Liver (tissue), 8 donors: ENCODE measurements at regions not wholly inside any gene's neighbourhood (a gene's known extent, or its start where the extent isn't known, plus 50 kb on each side); places are given as distances from the start of the nearest gene placed in this dataset.
A peak's percentile ranks its signal among the peaks of the same experiment; 100 is the strongest.

Source experiments
- DNase-seq: peaks from one replicate; pipeline ENCODE4 v3.0.0-alpha.2; 2017; ENCODE audit warnings: low spot score
- H3K27ac ChIP-seq, 2 donors: one replicate each; pipeline ENCODE4 v1.7.0; 2013; ENCODE audit warnings: inconsistent platforms in 2 of 2, low read length in 2 of 2, control low read depth in 1 of 2, low read depth in 1 of 2, mild to moderate bottlenecking in 1 of 2
- H3K27me3 ChIP-seq, 4 donors: one replicate each; pipeline versions ENCODE4 v1.6.1 to v1.7.0; 2013; ENCODE audit warnings: low read length in 3 of 4, inconsistent platforms in 1 of 4, mild to moderate bottlenecking in 1 of 4, moderate library complexity in 1 of 4; ENCODE audit not compliant: control insufficient read depth in 4 of 4, insufficient read depth in 4 of 4
- H3K36me3 ChIP-seq, 4 donors: one replicate each; pipeline versions ENCODE4 v1.6.1 to v1.7.0; 2013; ENCODE audit warnings: low read length in 3 of 4, mild to moderate bottlenecking in 3 of 4, low read depth in 1 of 4, moderate library complexity in 1 of 4; ENCODE audit not compliant: control insufficient read depth in 4 of 4, insufficient read depth in 3 of 4
- H3K4me1 ChIP-seq, 4 donors: one replicate each; pipeline versions ENCODE4 v1.6.1 to v1.7.0; 2013; ENCODE audit warnings: low read length in 3 of 4, mild to moderate bottlenecking in 3 of 4, moderate library complexity in 1 of 4; ENCODE audit not compliant: control insufficient read depth in 4 of 4, insufficient read depth in 4 of 4
- H3K4me3 ChIP-seq, 3 donors: one replicate each; pipeline versions ENCODE4 v1.6.1 to v1.7.0; 2013; ENCODE audit warnings: low read length in 3 of 3, control low read depth in 1 of 3, low read depth in 1 of 3, mild to moderate bottlenecking in 1 of 3
- H3K9ac ChIP-seq, 2 donors: one replicate each; pipeline ENCODE4 v1.7.0; 2013; ENCODE audit warnings: low read length in 2 of 2, mild to moderate bottlenecking in 2 of 2, moderate library complexity in 2 of 2, control low read depth in 1 of 2, low read depth in 1 of 2
- H3K9me3 ChIP-seq, 4 donors: one replicate each; pipeline versions ENCODE4 v1.6.1 to v1.7.0; 2013; ENCODE audit warnings: low read length in 3 of 4; ENCODE audit not compliant: control insufficient read depth in 4 of 4
- ATF3 ChIP-seq: IDR thresholded peaks from 2 replicates; pipeline ENCODE4 v1.6.1; 2016; ENCODE audit warnings: antibody characterized with exemption
- CTCF ChIP-seq: fragments of 150-350 bp; IDR thresholded peaks from 2 replicates; pipeline ENCODE4 v1.5.1; 2017; ENCODE audit warnings: improper control_type of control experiment, low read depth, low read length; ENCODE audit not compliant: missing input control
- EGR1 ChIP-seq, 2 donors: IDR thresholded peaks; 2 replicates each; pipeline ENCODE4 v1.6.1; 2016 to 2018; ENCODE audit warnings: antibody characterized with exemption in 2 of 2, low read depth in 2 of 2
- FOXA1 ChIP-seq: IDR thresholded peaks from 2 replicates; pipeline ENCODE4 v1.6.1; 2016; ENCODE audit warnings: antibody characterized with exemption
- FOXA2 ChIP-seq: IDR thresholded peaks from 2 replicates; pipeline ENCODE4 v1.6.1; 2016; ENCODE audit warnings: antibody characterized with exemption
- GABPA ChIP-seq, 2 donors: IDR thresholded peaks in 1 of 2; conservative IDR thresholded peaks in 1 of 2; 2 replicates each; pipeline ENCODE4 v1.6.1; 2016; ENCODE audit warnings: antibody characterized with exemption in 2 of 2, mild to moderate bottlenecking in 1 of 2, moderate library complexity in 1 of 2
- HNF4A ChIP-seq, 2 donors: conservative IDR thresholded peaks; 2 replicates each; pipeline ENCODE4 v1.6.1; 2016; ENCODE audit warnings: antibody characterized with exemption in 2 of 2, mild to moderate bottlenecking in 2 of 2
- HNF4G ChIP-seq: IDR thresholded peaks from 2 replicates; pipeline ENCODE4 v1.6.1; 2016; ENCODE audit warnings: antibody characterized with exemption
- JUND ChIP-seq, 2 donors: IDR thresholded peaks; 2 replicates each; pipeline ENCODE4 v1.6.1; 2016; ENCODE audit warnings: antibody characterized with exemption in 2 of 2
- MAX ChIP-seq: IDR thresholded peaks from 2 replicates; pipeline ENCODE4 v1.6.1; 2016; ENCODE audit warnings: antibody characterized with exemption
- NR2F2 ChIP-seq: IDR thresholded peaks from 2 replicates; pipeline ENCODE4 v1.6.1; 2016; ENCODE audit warnings: antibody characterized with exemption
- RAD21 ChIP-seq, 2 donors: IDR thresholded peaks; 2 replicates each; pipeline ENCODE4 v1.6.1; 2016; ENCODE audit warnings: antibody characterized with exemption in 2 of 2, mild to moderate bottlenecking in 2 of 2
- RXRA ChIP-seq, 2 donors: IDR thresholded peaks; 2 replicates each; pipeline ENCODE4 v1.6.1; 2017 to 2018; ENCODE audit warnings: antibody characterized with exemption in 2 of 2, mild to moderate bottlenecking in 1 of 2
- SP1 ChIP-seq: IDR thresholded peaks from 2 replicates; pipeline ENCODE4 v1.6.1; 2018; ENCODE audit warnings: antibody characterized with exemption, mild to moderate bottlenecking
- TAF1 ChIP-seq: conservative IDR thresholded peaks from 2 replicates; pipeline ENCODE4 v1.6.1; 2016; ENCODE audit warnings: antibody characterized with exemption, mild to moderate bottlenecking
- YY1 ChIP-seq: IDR thresholded peaks from 2 replicates; pipeline ENCODE4 v1.6.1; 2016; ENCODE audit warnings: antibody characterized with exemption, mild to moderate bottlenecking
- ZBTB33 ChIP-seq: IDR thresholded peaks from 2 replicates; pipeline ENCODE4 v1.6.1; 2016; ENCODE audit warnings: antibody characterized with exemption
- WGBS: extraction: QIAGEN DNeasy Blood & Tissue Kit; methylation state at CpG from one replicate; pipeline ENCODE4 v1.1.7; 2013; 5-methylcytosine and 5-hydroxymethylcytosine counted together
- TF ChIP-seq, protein P1 (sequence below): IDR thresholded peaks from 2 replicates; pipeline ENCODE4 v1.6.1; 2016; ENCODE audit warnings: antibody characterized with exemption, mild to moderate bottlenecking
- donor health status: healthy.
- donor health status: healthy.
- donor health status: healthy.
- donor health status: healthy.
- donor health status: healthy.

- no peak for TF ChIP-seq ZBTB33
- TF ChIP-seq FOXA2: no peak
- no peak for TF ChIP-seq HNF4G
- peak; percentile 73 for TF ChIP-seq NR2F2
- TF ChIP-seq GABPA (IDR thresholded peaks at IDR 0.05 in 1 of 2, conservative IDR thresholded peaks at IDR 0.05 in 1 of 2): no peak
- no peak overlapping the region for H3K9ac ChIP-seq
- no peak for DNase-seq
- no peaks in the 10 kb centered on the region for H3K27me3 ChIP-seq
- peaks cover 15 to 37% (median 25%) of the 10 kb centered on the region in 4 donors for H3K4me1 ChIP-seq
- peak overlapping the region in 1 of 2 donors; percentile 49 for H3K27ac ChIP-seq
- no peaks in the 10 kb centered on the region for H3K9me3 ChIP-seq
- H3K36me3 ChIP-seq: no peaks in the 10 kb centered on the region
- WGBS: 85% methylated on average over 24 of the region's 24 CpGs
- no peak overlapping the region for H3K4me3 ChIP-seq
These were observed 154.7 kb downstream of the ERMARD start for GRCh38 chr6:169906004-169906687.

DNA sequence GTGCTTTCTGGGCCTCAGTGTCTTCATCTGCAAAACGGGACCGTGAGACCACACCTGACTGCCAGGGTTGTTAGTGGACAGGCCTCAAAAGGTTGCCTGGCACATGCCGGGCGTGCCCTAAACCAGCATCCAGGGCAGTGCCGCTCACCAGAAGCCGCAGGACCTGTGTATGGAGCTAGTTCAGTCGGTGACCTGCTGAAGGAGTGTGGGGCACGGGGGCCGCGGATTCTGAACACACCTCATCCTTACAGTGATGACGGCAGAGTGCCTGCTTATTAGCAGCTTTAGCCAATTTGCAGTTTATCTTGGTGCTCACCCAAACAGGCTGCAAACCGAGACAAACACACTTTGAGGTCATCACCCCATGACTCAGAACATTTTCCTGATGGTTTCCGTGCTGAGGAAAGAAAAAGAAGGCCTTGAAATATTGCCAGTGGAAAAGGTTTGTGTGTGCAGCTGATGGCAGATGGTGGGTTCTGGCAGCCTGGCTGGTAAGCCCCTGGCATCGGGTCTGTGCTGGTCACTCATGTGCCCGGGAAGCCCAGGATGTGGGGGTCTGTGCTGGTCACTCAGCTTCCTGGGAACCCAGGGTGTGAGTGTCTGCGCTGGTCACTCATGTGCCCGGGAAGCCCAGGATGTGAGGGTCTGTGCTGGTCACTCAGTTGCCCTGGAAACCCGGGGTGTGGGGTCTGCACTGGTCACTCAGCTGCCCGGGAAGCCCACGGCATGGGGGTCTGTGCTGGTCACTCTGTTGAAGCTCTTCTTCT lies 153.8 kb downstream of the ERMARD start:
- no peaks in the 10 kb centered on the region for H3K27me3 ChIP-seq
- no peaks in the 10 kb centered on the region for H3K36me3 ChIP-seq
- no peak for DNase-seq
- H3K9me3 ChIP-seq: no peaks in the 10 kb centered on the region
- peaks cover 15 to 37% (median 25%) of the 10 kb centered on the region in 4 donors for H3K4me1 ChIP-seq
- H3K27ac ChIP-seq: peak overlapping the region; percentile 70 to 89
- no peak overlapping the region for H3K9ac ChIP-seq
- no peak for TF ChIP-seq HNF4G
- peak; percentile 87 for TF ChIP-seq FOXA2
- TF ChIP-seq JUND (IDR thresholded peaks at IDR 0.05): peak; percentile 98
- TF ChIP-seq CTCF: no peak
- peak in 1 of 2 donors; percentile 70 for TF ChIP-seq GABPA (IDR thresholded peaks at IDR 0.05 in 1 of 2, conservative IDR thresholded peaks at IDR 0.05 in 1 of 2)
- TF ChIP-seq NR2F2: peak; percentile 98
- TF ChIP-seq, protein P1, sequence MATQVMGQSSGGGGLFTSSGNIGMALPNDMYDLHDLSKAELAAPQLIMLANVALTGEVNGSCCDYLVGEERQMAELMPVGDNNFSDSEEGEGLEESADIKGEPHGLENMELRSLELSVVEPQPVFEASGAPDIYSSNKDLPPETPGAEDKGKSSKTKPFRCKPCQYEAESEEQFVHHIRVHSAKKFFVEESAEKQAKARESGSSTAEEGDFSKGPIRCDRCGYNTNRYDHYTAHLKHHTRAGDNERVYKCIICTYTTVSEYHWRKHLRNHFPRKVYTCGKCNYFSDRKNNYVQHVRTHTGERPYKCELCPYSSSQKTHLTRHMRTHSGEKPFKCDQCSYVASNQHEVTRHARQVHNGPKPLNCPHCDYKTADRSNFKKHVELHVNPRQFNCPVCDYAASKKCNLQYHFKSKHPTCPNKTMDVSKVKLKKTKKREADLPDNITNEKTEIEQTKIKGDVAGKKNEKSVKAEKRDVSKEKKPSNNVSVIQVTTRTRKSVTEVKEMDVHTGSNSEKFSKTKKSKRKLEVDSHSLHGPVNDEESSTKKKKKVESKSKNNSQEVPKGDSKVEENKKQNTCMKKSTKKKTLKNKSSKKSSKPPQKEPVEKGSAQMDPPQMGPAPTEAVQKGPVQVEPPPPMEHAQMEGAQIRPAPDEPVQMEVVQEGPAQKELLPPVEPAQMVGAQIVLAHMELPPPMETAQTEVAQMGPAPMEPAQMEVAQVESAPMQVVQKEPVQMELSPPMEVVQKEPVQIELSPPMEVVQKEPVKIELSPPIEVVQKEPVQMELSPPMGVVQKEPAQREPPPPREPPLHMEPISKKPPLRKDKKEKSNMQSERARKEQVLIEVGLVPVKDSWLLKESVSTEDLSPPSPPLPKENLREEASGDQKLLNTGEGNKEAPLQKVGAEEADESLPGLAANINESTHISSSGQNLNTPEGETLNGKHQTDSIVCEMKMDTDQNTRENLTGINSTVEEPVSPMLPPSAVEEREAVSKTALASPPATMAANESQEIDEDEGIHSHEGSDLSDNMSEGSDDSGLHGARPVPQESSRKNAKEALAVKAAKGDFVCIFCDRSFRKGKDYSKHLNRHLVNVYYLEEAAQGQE: peak; percentile 74
- TF ChIP-seq HNF4A (conservative IDR thresholded peaks at IDR 0.05): peak; percentile 27 to 77
- TF ChIP-seq YY1: peak; percentile 95
- TF ChIP-seq ZBTB33: no peak
- TF ChIP-seq MAX: peak; percentile 93
- TF ChIP-seq EGR1 (IDR thresholded peaks at IDR 0.05; ENCODE audit: low read depth in 2 of 2): peak in 1 of 2 donors; percentile 84
- TF ChIP-seq TAF1: no peak
- peak; percentile 62 to 63 for TF ChIP-seq RAD21 (IDR thresholded peaks at IDR 0.05)
- peak; percentile 85 for TF ChIP-seq SP1
- peak; percentile 80 for TF ChIP-seq FOXA1
- peak; percentile 93 for TF ChIP-seq ATF3
- peak; percentile 92 to 97 for TF ChIP-seq RXRA (IDR thresholded peaks at IDR 0.05)
- no peak overlapping the region for H3K4me3 ChIP-seq
- WGBS: 32% methylated on average over 20 of the region's 20 CpGs
